OCI-M2 (cell line): ENCODE measurements at regions not wholly inside any gene's neighbourhood (a gene's known extent, or its start where the extent isn't known, plus 50 kb on each side); places are given as distances from the start of the nearest gene placed in this dataset.
A peak's percentile ranks its signal among the peaks of the same experiment; 100 is the strongest.
"Not testable (repeated sequence)": the region's sequence is repeated elsewhere in the genome, so short reads cannot be mapped to it uniquely, and the experiment has no call there.

Source experiments
- DNase-seq: peaks from one replicate; lab custom pipeline; 2025; ENCODE audit not compliant: unreplicated experiment; lab: John Stamatoyannopoulos, UW

- no peak for DNase-seq
Observed at GRCh38 chr6:94713446-94713845, 863.9 kb upstream of the MANEA start.

GRCh38 chr6:94698773-94699172 lies 878.6 kb upstream of the MANEA start:
- DNase-seq: no peak

GRCh38 chr6:94687255-94687654 lies 890.1 kb upstream of the MANEA start:
- DNase-seq: not testable (repeated sequence)

- DNase-seq: no peak
Observed at GRCh38 chr6:94683409-94683808, 893.9 kb upstream of the MANEA start.

- DNase-seq: no peak
Observed at GRCh38 chr6:94680669-94681212, 896.6 kb upstream of the MANEA start.

GRCh38 chr6:94673251-94673650 lies 904.1 kb upstream of the MANEA start:
- no peak for DNase-seq

- no peak for DNase-seq
Observed at GRCh38 chr6:94670017-94670416, 907.3 kb upstream of the MANEA start.

GRCh38 chr6:94668876-94669275 lies 908.5 kb upstream of the MANEA start:
- no peak for DNase-seq

GRCh38 chr6:94658929-94659328 lies 918.4 kb upstream of the MANEA start:
- DNase-seq: no peak

GRCh38 chr6:94651239-94651638 lies 926.1 kb upstream of the MANEA start:
- no peak for DNase-seq

GRCh38 chr6:94645191-94645590 lies 932.1 kb upstream of the MANEA start:
- no peak for DNase-seq

- DNase-seq: no peak
Observed at GRCh38 chr6:94639564-94639963, 937.8 kb upstream of the MANEA start.

- peak; percentile 72 for DNase-seq
Observed at GRCh38 chr6:94636780-94637385, 940.5 kb upstream of the MANEA start.

GRCh38 chr6:94623586-94623985 lies 953.7 kb upstream of the MANEA start:
- no peak for DNase-seq

GRCh38 chr6:94622783-94623182 lies 954.6 kb upstream of the MANEA start:
- no peak for DNase-seq

- DNase-seq: no peak
Observed at GRCh38 chr6:94600636-94601035, 976.7 kb upstream of the MANEA start.

GRCh38 chr6:94597487-94597886 lies 979.8 kb upstream of the MANEA start:
- DNase-seq: no peak

GRCh38 chr6:94590416-94590815 lies 986.9 kb upstream of the MANEA start:
- no peak for DNase-seq

GRCh38 chr6:94588301-94588700 lies 989.0 kb upstream of the MANEA start:
- no peak for DNase-seq

- no peak for DNase-seq
Observed at GRCh38 chr6:94584211-94584610, 993.1 kb upstream of the MANEA start.

GRCh38 chr6:94570581-94570980 lies 1006.8 kb upstream of the MANEA start:
- no peak for DNase-seq

GRCh38 chr6:94562846-94563245 lies 1014.5 kb upstream of the MANEA start:
- no peak for DNase-seq

- no peak for DNase-seq
Observed at GRCh38 chr6:94559829-94560537, 1017.4 kb upstream of the MANEA start.
